ENCODE measurements at regions not wholly inside any gene's neighbourhood (a gene's known extent, or its start where the extent isn't known, plus 50 kb on each side); places are given as distances from the start of the nearest gene placed in this dataset.
A peak's percentile ranks its signal among the peaks of the same experiment; 100 is the strongest.

- TF ChIP-seq AFF1 (IDR thresholded peaks at IDR 0.05; ENCODE audit: low read depth in 1 of 2, partially characterized antibody in 2 of 2) (no peak), ZC3H4 (CRISPR knock-in tag; IDR thresholded peaks at IDR 0.05; ENCODE audit: borderline replicate concordance) (no peak), NFE2 (IDR thresholded peaks at IDR 0.05; ENCODE audit: low read depth) (no peak)
These were observed 99.8 kb upstream of the RAI2 start (continued) for GRCh38 chrX:17960891-17961290.

DNA sequence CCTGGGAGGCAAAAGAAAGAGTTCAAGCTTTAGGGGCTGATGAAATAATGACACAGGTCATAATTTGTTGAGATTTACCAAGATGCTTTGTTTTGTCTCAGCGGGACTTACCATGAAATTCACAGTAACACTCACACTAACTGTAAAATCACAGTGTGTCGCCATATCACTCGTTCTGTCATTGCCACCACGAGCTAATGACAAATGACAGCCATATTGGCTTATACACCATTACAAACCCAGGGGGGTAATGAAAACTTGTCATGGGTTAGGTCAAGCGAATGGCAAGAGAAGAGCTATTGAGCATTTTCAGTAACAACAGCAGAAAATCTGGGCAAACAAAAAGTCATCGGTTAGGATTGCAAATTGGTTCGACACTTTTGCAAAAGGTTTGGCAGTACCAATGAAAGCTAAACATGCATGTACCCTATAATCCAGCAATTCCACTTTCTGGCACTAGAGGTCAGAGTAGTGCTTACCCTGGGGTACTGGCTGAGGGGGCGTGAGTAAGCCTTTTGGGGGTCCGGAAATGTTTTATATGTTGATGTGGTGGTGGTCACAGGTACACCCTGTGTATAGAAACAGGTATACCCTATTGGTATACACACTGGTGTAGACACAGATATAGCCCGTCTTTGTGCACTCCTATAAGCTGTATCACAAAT, 83.9 kb upstream of the RAI2 start:
- BruUV-seq (replicated peaks): no TSS peak
- 1% methylated on average over 6 of the region's 10 CpGs for WGBS (ENCODE audit: insufficient coverage, low coverage, missing lambda C conversion rate)
- Histone ChIP-seq H2AFZ (ENCODE audit: low read depth, low read length) (no peak overlapping the region), H3K9me3 (replicated peaks; ENCODE audit: control insufficient read depth, insufficient read depth, low read depth, low read length) (no peaks in the 10 kb centered on the region), H3K9ac (ENCODE audit: insufficient read depth in 1 of 2, low read depth in 2 of 2, low read length in 2 of 2) (no peak overlapping the region), H3K27ac (ENCODE audit: extremely low read depth, low read depth, low read length) (no peak overlapping the region), H3K36me3 (ENCODE audit: control insufficient read depth, insufficient read depth, low read length) (no peaks in the 10 kb centered on the region), H3K27me3 (ENCODE audit: control insufficient read depth in 2 of 2, insufficient read depth in 2 of 2, low read length in 2 of 2) (no peaks in the 10 kb centered on the region), H3K4me3 (no peak overlapping the region), H3K4me2 (ENCODE audit: insufficient read depth, low read length) (no peak overlapping the region), H4K20me1 (replicated peaks; ENCODE audit: control insufficient read depth, insufficient read depth, low read length) (no peaks in the 10 kb centered on the region), H3K4me1 (replicated peaks in 1 of 2; ENCODE audit: control insufficient read depth in 2 of 2, insufficient read depth in 2 of 2, low read length in 2 of 2) (no peaks in the 10 kb centered on the region), H3K79me2 (ENCODE audit: control insufficient read depth, insufficient read depth, low read length) (no peaks in the 10 kb centered on the region), H3K9me1 (ENCODE audit: control insufficient read depth, insufficient read depth, low read length) (no peaks in the 10 kb centered on the region)
- DNase-seq (ENCODE audit: extremely low read depth in 1 of 4, low spot score in 3 of 4) (peak; percentile 18 to 40 (median 24)), ATAC-seq (peak; percentile 72), FAIRE-seq (no peak)
- in situ Hi-C loops (cut with MboI) (no loop called here), intact Hi-C loops (cut with micrococcal nuclease) (loop anchor here (5.0 kb wide), 2 partner anchors 267 to 432 kb away; no protein-coding TSS in a partner anchor)
- ChIA-PET CTCF (ENCODE audit: low intra/inter-chr PET ratio) (interaction anchor here (1.3 kb wide), 1 partner anchor 265 kb away, joined by 5 read pairs; no protein-coding TSS in a partner anchor), POLR2A (interaction anchor here (0.8 to 1.0 kb wide), 2 partner anchors 40 to 133 kb away, joined by 4 to 5 read pairs; no protein-coding TSS in a partner anchor)
- TF ChIP-seq, protein P1, sequence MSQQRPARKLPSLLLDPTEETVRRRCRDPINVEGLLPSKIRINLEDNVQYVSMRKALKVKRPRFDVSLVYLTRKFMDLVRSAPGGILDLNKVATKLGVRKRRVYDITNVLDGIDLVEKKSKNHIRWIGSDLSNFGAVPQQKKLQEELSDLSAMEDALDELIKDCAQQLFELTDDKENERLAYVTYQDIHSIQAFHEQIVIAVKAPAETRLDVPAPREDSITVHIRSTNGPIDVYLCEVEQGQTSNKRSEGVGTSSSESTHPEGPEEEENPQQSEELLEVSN (IDR thresholded peaks at IDR 0.05; ENCODE audit: borderline replicate concordance in 1 of 2, extremely low read depth in 1 of 2, insufficient read depth in 1 of 2, insufficient read length in 1 of 2, low read depth in 1 of 2, low read length in 1 of 2, poor library complexity in 1 of 2, severe bottlenecking in 1 of 2): no peak

Data from K562 (cell line).